ENCODE measurements at regions not wholly inside any gene's neighbourhood (a gene's known extent, or its start where the extent isn't known, plus 50 kb on each side); places are given as distances from the start of the nearest gene placed in this dataset.
A peak's percentile ranks its signal among the peaks of the same experiment; 100 is the strongest.

DNA sequence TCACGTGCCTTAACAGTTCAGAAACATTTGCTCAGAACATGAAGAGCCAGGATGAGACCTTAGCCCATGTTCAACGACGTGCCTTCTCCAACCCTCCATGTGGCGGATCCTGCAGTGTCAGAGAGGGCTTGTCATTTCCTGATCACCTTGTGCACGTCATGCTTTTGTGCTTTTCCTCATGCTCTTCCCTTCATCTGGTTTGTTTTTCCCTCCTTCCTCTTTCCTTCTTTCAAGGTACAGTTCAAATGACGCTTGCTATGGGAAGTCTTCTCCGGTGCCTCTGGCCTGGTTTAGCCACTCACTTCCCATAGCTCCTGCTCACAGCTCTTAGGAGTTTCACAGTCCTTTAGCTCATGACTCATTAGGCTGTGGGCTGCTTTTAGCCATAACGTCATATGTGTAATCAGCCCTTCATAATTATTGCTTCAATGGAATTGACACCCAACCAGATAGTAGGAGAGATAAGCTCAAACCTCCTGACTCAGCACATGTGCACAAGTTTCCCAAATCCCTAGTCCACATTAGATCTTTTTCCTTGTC is 102.7 kb upstream of the CNKSR3 start:
- TF ChIP-seq, protein P1, sequence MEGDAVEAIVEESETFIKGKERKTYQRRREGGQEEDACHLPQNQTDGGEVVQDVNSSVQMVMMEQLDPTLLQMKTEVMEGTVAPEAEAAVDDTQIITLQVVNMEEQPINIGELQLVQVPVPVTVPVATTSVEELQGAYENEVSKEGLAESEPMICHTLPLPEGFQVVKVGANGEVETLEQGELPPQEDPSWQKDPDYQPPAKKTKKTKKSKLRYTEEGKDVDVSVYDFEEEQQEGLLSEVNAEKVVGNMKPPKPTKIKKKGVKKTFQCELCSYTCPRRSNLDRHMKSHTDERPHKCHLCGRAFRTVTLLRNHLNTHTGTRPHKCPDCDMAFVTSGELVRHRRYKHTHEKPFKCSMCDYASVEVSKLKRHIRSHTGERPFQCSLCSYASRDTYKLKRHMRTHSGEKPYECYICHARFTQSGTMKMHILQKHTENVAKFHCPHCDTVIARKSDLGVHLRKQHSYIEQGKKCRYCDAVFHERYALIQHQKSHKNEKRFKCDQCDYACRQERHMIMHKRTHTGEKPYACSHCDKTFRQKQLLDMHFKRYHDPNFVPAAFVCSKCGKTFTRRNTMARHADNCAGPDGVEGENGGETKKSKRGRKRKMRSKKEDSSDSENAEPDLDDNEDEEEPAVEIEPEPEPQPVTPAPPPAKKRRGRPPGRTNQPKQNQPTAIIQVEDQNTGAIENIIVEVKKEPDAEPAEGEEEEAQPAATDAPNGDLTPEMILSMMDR (IDR thresholded peaks at IDR 0.05; ENCODE audit: low read depth, low read length): no peak
- H3K4me3 ChIP-seq (ENCODE audit: low read depth, low read length): no peak overlapping the region
- in situ Hi-C loops (cut with HindIII; ENCODE audit: low sequenced_read_pairs): no loop called here
- peak; percentile 78 for DNase-seq (ENCODE audit: low read depth, low spot score)

DNA sequence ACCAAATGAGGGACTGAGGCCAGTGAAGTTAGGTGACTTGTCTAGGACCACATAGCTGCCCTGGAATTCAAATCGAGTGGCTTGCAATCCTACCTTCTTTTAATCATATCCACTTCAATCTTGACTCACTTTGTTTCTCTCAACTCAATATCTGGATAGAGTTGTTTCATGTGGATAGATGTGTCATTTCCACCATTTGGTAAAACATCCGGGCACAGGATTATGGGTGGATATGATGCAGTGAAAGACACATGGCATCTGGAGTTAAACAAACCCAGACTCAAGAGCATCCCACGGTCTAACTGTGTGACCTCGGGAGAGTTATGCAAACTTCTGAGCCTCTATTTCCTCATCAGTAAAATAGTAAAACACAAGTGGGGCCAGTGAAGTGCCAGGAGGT is 103.6 kb upstream of the CNKSR3 start:
- TF ChIP-seq, protein P1 (IDR thresholded peaks at IDR 0.05; ENCODE audit: low read depth, low read length): no peak
- DNase-seq (ENCODE audit: low read depth, low spot score): no peak
- in situ Hi-C loops (cut with HindIII; ENCODE audit: low sequenced_read_pairs): no loop called here
- no peak overlapping the region for H3K4me3 ChIP-seq (ENCODE audit: low read depth, low read length)

DNA sequence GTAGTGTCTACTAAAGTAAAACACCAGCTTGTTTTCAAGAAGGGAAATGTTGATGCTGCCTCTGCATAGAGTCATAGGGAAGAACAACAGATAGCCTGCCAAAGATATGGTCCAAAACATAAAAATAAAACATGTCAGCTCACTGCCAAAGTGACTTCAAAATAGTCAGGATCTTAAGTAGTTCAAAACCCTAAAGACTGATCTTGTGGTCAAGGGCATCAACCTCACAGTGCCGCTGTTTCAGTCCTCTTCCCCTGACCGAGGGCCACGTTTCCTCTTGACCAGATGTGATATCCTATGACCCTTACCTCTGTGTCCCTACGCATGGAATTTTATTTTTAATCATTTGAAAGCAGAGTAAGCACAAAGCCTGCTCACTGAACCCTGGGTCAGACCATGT is 104.2 kb upstream of the CNKSR3 start:
- no peak for DNase-seq (ENCODE audit: low read depth, low spot score)
- in situ Hi-C loops (cut with HindIII; ENCODE audit: low sequenced_read_pairs): no loop called here

DNA sequence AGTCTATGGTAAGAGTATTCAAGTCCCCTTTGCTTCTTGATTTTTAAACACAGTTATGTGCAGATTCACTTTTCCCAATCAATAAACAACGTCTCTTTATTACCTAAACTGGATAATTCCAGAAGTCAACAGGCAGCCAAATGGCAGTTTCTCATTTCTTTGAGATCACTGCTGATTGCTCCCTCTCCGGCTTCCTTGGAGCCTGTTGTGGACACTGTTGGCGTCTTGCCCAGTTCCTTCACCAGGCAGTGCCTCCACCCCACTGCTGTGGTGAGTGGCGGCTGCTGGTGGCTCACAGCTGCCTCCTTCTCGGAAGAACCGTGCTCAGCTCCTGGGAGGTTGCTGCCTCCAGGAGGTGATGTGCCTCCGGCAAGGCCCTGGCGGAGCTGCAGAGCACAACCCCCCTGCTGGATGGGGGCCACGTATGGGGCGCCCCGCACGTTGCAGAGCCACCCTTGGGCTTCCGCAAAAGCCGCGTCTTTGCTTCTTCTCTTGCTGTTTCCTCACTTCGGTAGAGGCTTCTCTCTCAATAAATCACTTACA is 105.1 kb upstream of the CNKSR3 start:
- DNase-seq (ENCODE audit: low read depth, low spot score): peak; percentile 75
- in situ Hi-C loops (cut with HindIII; ENCODE audit: low sequenced_read_pairs): no loop called here
- H3K4me3 ChIP-seq (ENCODE audit: low read depth, low read length): no peak overlapping the region

More for the DNA sequence above, 104.2 kb upstream of the CNKSR3 start:
- H3K4me3 ChIP-seq (ENCODE audit: low read depth, low read length): no peak overlapping the region
- TF ChIP-seq, protein P1 (IDR thresholded peaks at IDR 0.05; ENCODE audit: low read depth, low read length): no peak

DNA sequence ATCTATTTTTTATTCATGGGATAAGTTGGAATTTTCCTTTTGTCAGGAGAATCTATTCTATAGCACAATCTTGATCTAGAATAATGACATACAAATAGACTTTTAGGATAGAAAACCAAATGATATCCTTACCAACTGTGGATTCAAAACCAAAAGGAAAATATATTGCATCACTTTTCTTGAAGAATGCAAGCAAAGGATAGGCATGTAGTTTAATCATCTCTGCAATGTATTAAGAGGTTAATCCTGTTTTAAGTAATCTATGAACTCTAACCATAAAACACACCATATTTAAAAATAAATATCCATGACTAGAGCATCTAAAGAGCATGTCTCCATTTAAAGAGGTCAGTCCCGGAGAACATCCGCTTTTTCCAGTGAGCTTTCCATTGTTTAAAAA is 106.7 kb upstream of the CNKSR3 start:
- in situ Hi-C loops (cut with HindIII; ENCODE audit: low sequenced_read_pairs): no loop called here
- no peak overlapping the region for H3K4me3 ChIP-seq (ENCODE audit: low read depth, low read length)
- DNase-seq (ENCODE audit: low read depth, low spot score): no peak
- TF ChIP-seq, protein P1 (IDR thresholded peaks at IDR 0.05; ENCODE audit: low read depth, low read length): no peak

More for the DNA sequence above, 105.1 kb upstream of the CNKSR3 start:
- TF ChIP-seq, protein P1 (IDR thresholded peaks at IDR 0.05; ENCODE audit: low read depth, low read length): no peak

DNA sequence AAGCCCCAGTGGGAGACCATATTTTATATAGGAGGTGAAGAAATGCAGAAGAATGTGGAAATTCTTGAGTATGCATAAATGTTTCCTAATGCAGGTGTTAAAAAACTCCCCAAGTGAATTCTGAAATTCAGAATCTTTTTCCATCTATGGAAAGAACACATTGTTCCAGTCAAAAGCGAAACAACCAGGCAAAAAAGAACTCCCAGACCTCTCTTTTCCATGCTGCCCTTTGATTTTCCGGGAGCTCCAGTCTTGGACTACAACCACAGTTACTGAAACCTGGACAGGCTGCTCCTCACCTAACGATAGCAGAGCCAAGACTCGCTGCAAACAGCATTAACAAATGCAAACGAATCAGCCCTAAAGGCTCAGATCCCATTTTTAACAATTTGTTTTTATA is 108.7 kb upstream of the CNKSR3 start:
- no peak for DNase-seq (ENCODE audit: low read depth, low spot score)
- TF ChIP-seq, protein P1 (IDR thresholded peaks at IDR 0.05; ENCODE audit: low read depth, low read length): no peak
- no peak overlapping the region for H3K4me3 ChIP-seq (ENCODE audit: low read depth, low read length)
- in situ Hi-C loops (cut with HindIII; ENCODE audit: low sequenced_read_pairs): no loop called here
